Liver (tissue), 8 donors: ENCODE measurements at regions not wholly inside any gene's neighbourhood (a gene's known extent, or its start where the extent isn't known, plus 50 kb on each side); places are given as distances from the start of the nearest gene placed in this dataset.
"Not testable (repeated sequence)": the region's sequence is repeated elsewhere in the genome, so short reads cannot be mapped to it uniquely, and the experiment has no call there.

ENCODE experiments used
- DNase-seq: peaks from one replicate; pipeline ENCODE4 v3.0.0-alpha.2; 2017; ENCODE audit warnings: low spot score
- H3K27ac ChIP-seq, 2 donors: one replicate each; pipeline ENCODE4 v1.7.0; 2013; ENCODE audit warnings: inconsistent platforms in 2 of 2, low read length in 2 of 2, control low read depth in 1 of 2, low read depth in 1 of 2, mild to moderate bottlenecking in 1 of 2
- H3K27me3 ChIP-seq, 4 donors: one replicate each; pipeline versions ENCODE4 v1.6.1 to v1.7.0; 2013; ENCODE audit warnings: low read length in 3 of 4, inconsistent platforms in 1 of 4, mild to moderate bottlenecking in 1 of 4, moderate library complexity in 1 of 4; ENCODE audit not compliant: control insufficient read depth in 4 of 4, insufficient read depth in 4 of 4
- H3K36me3 ChIP-seq, 4 donors: one replicate each; pipeline versions ENCODE4 v1.6.1 to v1.7.0; 2013; ENCODE audit warnings: low read length in 3 of 4, mild to moderate bottlenecking in 3 of 4, low read depth in 1 of 4, moderate library complexity in 1 of 4; ENCODE audit not compliant: control insufficient read depth in 4 of 4, insufficient read depth in 3 of 4
- H3K4me1 ChIP-seq, 4 donors: one replicate each; pipeline versions ENCODE4 v1.6.1 to v1.7.0; 2013; ENCODE audit warnings: low read length in 3 of 4, mild to moderate bottlenecking in 3 of 4, moderate library complexity in 1 of 4; ENCODE audit not compliant: control insufficient read depth in 4 of 4, insufficient read depth in 4 of 4
- H3K4me3 ChIP-seq, 3 donors: one replicate each; pipeline versions ENCODE4 v1.6.1 to v1.7.0; 2013; ENCODE audit warnings: low read length in 3 of 3, control low read depth in 1 of 3, low read depth in 1 of 3, mild to moderate bottlenecking in 1 of 3
- H3K9ac ChIP-seq, 2 donors: one replicate each; pipeline ENCODE4 v1.7.0; 2013; ENCODE audit warnings: low read length in 2 of 2, mild to moderate bottlenecking in 2 of 2, moderate library complexity in 2 of 2, control low read depth in 1 of 2, low read depth in 1 of 2
- H3K9me3 ChIP-seq, 4 donors: one replicate each; pipeline versions ENCODE4 v1.6.1 to v1.7.0; 2013; ENCODE audit warnings: low read length in 3 of 4; ENCODE audit not compliant: control insufficient read depth in 4 of 4
- EGR1 ChIP-seq, 2 donors: IDR thresholded peaks; 2 replicates each; pipeline ENCODE4 v1.6.1; 2016 to 2018; ENCODE audit warnings: antibody characterized with exemption in 2 of 2, low read depth in 2 of 2
- FOXA1 ChIP-seq: IDR thresholded peaks from 2 replicates; pipeline ENCODE4 v1.6.1; 2016; ENCODE audit warnings: antibody characterized with exemption
- FOXA2 ChIP-seq: IDR thresholded peaks from 2 replicates; pipeline ENCODE4 v1.6.1; 2016; ENCODE audit warnings: antibody characterized with exemption
- GABPA ChIP-seq, 2 donors: IDR thresholded peaks in 1 of 2; conservative IDR thresholded peaks in 1 of 2; 2 replicates each; pipeline ENCODE4 v1.6.1; 2016; ENCODE audit warnings: antibody characterized with exemption in 2 of 2, mild to moderate bottlenecking in 1 of 2, moderate library complexity in 1 of 2
- HNF4A ChIP-seq, 2 donors: conservative IDR thresholded peaks; 2 replicates each; pipeline ENCODE4 v1.6.1; 2016; ENCODE audit warnings: antibody characterized with exemption in 2 of 2, mild to moderate bottlenecking in 2 of 2
- HNF4G ChIP-seq: IDR thresholded peaks from 2 replicates; pipeline ENCODE4 v1.6.1; 2016; ENCODE audit warnings: antibody characterized with exemption
- JUND ChIP-seq, 2 donors: IDR thresholded peaks; 2 replicates each; pipeline ENCODE4 v1.6.1; 2016; ENCODE audit warnings: antibody characterized with exemption in 2 of 2
- RAD21 ChIP-seq, 2 donors: IDR thresholded peaks; 2 replicates each; pipeline ENCODE4 v1.6.1; 2016; ENCODE audit warnings: antibody characterized with exemption in 2 of 2, mild to moderate bottlenecking in 2 of 2
- RXRA ChIP-seq, 2 donors: IDR thresholded peaks; 2 replicates each; pipeline ENCODE4 v1.6.1; 2017 to 2018; ENCODE audit warnings: antibody characterized with exemption in 2 of 2, mild to moderate bottlenecking in 1 of 2
- TAF1 ChIP-seq: conservative IDR thresholded peaks from 2 replicates; pipeline ENCODE4 v1.6.1; 2016; ENCODE audit warnings: antibody characterized with exemption, mild to moderate bottlenecking
- WGBS: extraction: QIAGEN DNeasy Blood & Tissue Kit; methylation state at CpG from one replicate; pipeline ENCODE4 v1.1.7; 2013; 5-methylcytosine and 5-hydroxymethylcytosine counted together
- TF ChIP-seq, protein P1 (sequence below): IDR thresholded peaks from 2 replicates; pipeline ENCODE4 v1.6.1; 2016; ENCODE audit warnings: antibody characterized with exemption
- TF ChIP-seq, protein P2 (sequence below): IDR thresholded peaks from 2 replicates; pipeline ENCODE4 v1.6.1; 2016; ENCODE audit warnings: antibody characterized with exemption
- TF ChIP-seq, protein P3 (sequence below): fragments of 150-350 bp; IDR thresholded peaks from 2 replicates; pipeline ENCODE4 v1.5.1; 2017; ENCODE audit warnings: improper control_type of control experiment, low read depth, low read length; ENCODE audit not compliant: missing input control
- donor health status: healthy.
- donor health status: healthy.
- donor health status: healthy.
- donor health status: healthy.
- donor health status: healthy.

DNA sequence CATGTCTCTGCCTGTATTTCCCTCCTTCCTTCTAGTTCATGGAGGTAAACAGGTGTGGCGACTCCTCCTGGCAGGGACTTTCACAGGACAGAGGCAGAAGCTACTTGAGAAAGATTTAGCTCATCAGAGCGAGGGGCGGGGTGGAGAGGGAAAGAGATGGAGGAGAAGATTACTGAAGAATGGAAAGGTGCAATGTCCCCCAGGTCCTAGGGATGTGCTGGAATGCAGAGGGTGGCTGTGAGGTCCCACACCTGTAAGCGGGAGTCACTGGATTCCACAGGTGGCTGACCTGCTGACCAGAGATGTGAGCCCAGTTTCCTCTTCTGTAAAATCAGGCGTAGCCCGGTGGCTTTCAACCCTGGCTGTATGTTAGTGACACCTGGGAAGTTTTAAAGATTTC, 199.2 kb upstream of the SULF2 start:
- H3K9me3 ChIP-seq: peaks cover 0 to 3% (median 1%) of the 10 kb centered on the region in 4 donors
- H3K4me1 ChIP-seq: no peaks in the 10 kb centered on the region
- no peak for DNase-seq
- WGBS: 77% methylated on average over 6 of the region's 6 CpGs
- no peaks in the 10 kb centered on the region for H3K36me3 ChIP-seq
- H3K9ac ChIP-seq: no peak overlapping the region
- H3K27me3 ChIP-seq: peaks cover 0 to 2% (median 0%) of the 10 kb centered on the region in 4 donors
- H3K27ac ChIP-seq: no peak overlapping the region
- H3K4me3 ChIP-seq: no peak overlapping the region
- TF ChIP-seq EGR1 (IDR thresholded peaks at IDR 0.05; ENCODE audit: low read depth in 2 of 2) (no peak), TAF1 (no peak), FOXA1 (no peak), JUND (IDR thresholded peaks at IDR 0.05) (no peak), HNF4A (conservative IDR thresholded peaks at IDR 0.05) (no peak), RXRA (IDR thresholded peaks at IDR 0.05) (no peak), GABPA (IDR thresholded peaks at IDR 0.05 in 1 of 2, conservative IDR thresholded peaks at IDR 0.05 in 1 of 2) (no peak), RAD21 (IDR thresholded peaks at IDR 0.05) (no peak), FOXA2 (no peak)
- TF ChIP-seq, protein P1, sequence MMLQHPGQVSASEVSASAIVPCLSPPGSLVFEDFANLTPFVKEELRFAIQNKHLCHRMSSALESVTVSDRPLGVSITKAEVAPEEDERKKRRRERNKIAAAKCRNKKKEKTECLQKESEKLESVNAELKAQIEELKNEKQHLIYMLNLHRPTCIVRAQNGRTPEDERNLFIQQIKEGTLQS: no peak
- TF ChIP-seq, protein P2, sequence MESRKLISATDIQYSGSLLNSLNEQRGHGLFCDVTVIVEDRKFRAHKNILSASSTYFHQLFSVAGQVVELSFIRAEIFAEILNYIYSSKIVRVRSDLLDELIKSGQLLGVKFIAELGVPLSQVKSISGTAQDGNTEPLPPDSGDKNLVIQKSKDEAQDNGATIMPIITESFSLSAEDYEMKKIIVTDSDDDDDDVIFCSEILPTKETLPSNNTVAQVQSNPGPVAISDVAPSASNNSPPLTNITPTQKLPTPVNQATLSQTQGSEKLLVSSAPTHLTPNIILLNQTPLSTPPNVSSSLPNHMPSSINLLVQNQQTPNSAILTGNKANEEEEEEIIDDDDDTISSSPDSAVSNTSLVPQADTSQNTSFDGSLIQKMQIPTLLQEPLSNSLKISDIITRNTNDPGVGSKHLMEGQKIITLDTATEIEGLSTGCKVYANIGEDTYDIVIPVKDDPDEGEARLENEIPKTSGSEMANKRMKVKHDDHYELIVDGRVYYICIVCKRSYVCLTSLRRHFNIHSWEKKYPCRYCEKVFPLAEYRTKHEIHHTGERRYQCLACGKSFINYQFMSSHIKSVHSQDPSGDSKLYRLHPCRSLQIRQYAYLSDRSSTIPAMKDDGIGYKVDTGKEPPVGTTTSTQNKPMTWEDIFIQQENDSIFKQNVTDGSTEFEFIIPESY: no peak

DNA sequence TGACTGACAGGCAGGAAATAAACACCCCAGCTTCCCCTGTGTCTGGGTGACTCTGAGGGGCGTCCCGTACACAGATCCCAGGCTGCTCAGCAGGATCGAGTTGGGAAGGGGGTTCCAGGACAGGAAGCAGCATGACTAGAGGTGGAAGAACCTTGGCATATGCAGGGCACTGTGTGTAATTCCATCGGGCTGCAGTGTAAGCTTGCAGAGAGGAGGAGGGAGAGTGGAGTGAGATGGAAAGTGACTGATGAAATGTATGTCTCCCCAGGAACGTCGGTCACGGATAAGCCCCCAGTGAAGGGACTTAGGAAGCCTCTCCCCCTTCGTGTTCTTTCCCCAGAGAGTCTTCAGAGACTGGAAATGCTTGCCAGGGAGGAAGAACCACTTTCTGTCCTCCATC, 198.4 kb upstream of the SULF2 start:
- not testable (repeated sequence) for H3K36me3 ChIP-seq, DNase-seq, H3K4me3 ChIP-seq, H3K27ac ChIP-seq, H3K9me3 ChIP-seq, H3K4me1 ChIP-seq, H3K9ac ChIP-seq, H3K27me3 ChIP-seq
- WGBS: 44% methylated on average over 8 of the region's 8 CpGs

DNA sequence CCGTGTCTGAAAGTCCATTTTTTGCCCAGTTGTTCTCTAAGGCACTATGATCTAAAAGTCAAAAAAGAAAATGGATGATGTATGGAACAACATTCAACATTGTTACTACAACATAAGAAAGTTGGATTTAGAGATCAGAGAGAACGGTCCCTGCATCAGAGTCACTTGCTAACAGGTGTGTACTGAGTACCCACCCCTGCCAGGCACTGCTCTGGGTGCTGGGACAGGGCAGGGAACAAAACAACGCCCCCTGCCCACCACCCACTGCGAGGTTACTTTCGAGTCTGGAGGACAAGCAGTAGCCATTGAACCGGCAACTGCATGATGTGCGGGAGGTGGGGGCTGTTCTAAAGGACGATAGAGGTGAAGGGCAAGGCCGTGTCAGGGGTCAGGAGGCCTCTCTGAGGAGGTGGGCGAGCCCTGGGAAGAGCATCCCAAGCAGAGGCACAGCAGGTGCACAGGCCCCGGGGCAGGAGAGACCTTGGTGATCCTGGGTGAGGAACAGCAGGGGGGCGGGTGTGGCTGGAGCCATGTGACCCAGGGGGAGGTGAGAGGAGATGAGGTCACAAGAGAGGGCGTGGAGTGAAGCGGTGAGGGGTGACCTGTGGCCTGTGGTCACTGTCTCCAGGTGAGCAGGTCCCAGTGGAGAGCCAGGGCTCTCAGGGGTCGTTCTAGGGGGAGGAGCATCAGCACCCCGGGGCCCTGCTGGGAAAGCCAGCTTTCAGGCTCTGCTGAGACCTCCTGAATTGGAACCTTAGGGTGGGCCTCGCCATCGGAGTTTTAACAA, 197.5 kb upstream of the SULF2 start:
- no peak overlapping the region for H3K4me3 ChIP-seq
- WGBS: 72% methylated on average over 18 of the region's 18 CpGs
- no peaks in the 10 kb centered on the region for H3K36me3 ChIP-seq
- H3K27ac ChIP-seq: no peak overlapping the region
- H3K27me3 ChIP-seq: peaks cover 0 to 2% (median 0%) of the 10 kb centered on the region in 4 donors
- DNase-seq: no peak
- H3K9me3 ChIP-seq: peaks cover 0 to 3% (median 1%) of the 10 kb centered on the region in 4 donors
- H3K9ac ChIP-seq: no peak overlapping the region
- H3K4me1 ChIP-seq: no peaks in the 10 kb centered on the region
- TF ChIP-seq, protein P3, sequence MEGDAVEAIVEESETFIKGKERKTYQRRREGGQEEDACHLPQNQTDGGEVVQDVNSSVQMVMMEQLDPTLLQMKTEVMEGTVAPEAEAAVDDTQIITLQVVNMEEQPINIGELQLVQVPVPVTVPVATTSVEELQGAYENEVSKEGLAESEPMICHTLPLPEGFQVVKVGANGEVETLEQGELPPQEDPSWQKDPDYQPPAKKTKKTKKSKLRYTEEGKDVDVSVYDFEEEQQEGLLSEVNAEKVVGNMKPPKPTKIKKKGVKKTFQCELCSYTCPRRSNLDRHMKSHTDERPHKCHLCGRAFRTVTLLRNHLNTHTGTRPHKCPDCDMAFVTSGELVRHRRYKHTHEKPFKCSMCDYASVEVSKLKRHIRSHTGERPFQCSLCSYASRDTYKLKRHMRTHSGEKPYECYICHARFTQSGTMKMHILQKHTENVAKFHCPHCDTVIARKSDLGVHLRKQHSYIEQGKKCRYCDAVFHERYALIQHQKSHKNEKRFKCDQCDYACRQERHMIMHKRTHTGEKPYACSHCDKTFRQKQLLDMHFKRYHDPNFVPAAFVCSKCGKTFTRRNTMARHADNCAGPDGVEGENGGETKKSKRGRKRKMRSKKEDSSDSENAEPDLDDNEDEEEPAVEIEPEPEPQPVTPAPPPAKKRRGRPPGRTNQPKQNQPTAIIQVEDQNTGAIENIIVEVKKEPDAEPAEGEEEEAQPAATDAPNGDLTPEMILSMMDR: no peak
- TF ChIP-seq RXRA (IDR thresholded peaks at IDR 0.05) (no peak), FOXA1 (no peak), JUND (IDR thresholded peaks at IDR 0.05) (no peak), EGR1 (IDR thresholded peaks at IDR 0.05; ENCODE audit: low read depth in 2 of 2) (no peak), HNF4G (no peak)
